Left cardiac atrium (tissue), 4 donors: ENCODE measurements at regions not wholly inside any gene's neighbourhood (a gene's known extent, or its start where the extent isn't known, plus 50 kb on each side); places are given as distances from the start of the nearest gene placed in this dataset.
"Not testable (repeated sequence)": the region's sequence is repeated elsewhere in the genome, so short reads cannot be mapped to it uniquely, and the experiment has no call there.

Experiments used
- ATAC-seq, 2 donors: fragments of 200-7000 bp; cut with Tn5 transposase; one replicate each; pipeline ENCODE4 v1.9.1; 2020; ENCODE audit warnings: mild to moderate bottlenecking in 2 of 2, moderate library complexity in 2 of 2
- DNase-seq: peaks from one replicate; pipeline ENCODE4 v3.0.0-alpha.2; 2020
- intact Hi-C, 2 donors: fragments of 100-400 bp; cut with DNase I; formaldehyde crosslinking; loops; one replicate each; pipeline versions ENCODE4 v1.14.1 to v1.15.1; 2022 to 2023
- donor health status: DM: no; HTN: yes; CAD: no.
- donor health status: DM: no; HTN: yes; CAD: no; lungs with severe emphysema.
- donor health status: DM: yes; HTN: yes; CAD: no.
- donor health status: Dilated cardiomyopathy.

DNA sequence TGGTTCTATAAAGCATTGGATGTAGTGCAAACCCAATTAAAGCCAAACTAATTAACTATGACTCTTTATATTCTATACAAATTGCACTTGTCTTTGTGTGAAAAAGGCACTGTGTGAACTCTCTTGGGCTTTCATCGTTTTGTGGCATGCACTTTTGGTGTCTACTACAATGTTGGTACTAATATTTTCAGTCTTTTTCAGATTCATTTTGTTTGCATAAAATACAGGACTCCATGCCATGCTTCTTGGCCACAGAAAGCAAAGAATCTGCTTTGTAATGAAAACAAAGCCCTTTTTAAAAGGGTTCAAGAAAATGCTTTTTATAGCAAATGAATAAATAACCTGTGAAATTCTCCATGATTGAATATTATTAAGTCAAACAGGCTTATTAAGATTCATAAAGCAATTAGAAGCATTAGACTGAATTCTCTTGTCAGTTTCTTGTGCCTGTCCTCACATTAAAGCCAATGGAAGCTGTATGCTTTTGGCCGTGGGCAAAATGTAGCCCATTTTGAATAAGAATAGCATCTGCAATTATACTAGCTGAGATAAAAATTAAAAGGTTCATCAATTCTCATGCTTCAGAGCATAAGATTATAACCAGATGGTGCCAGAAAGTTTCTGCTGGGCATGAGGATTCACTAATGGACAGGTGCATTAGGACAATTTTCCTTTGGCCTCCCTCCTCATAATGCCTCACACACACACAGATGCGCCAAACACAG, 1665.2 kb downstream of the SUCLG1 start:
- DNase-seq (no peak), ATAC-seq (no peak)
- intact Hi-C loops, result no loop called here

DNA sequence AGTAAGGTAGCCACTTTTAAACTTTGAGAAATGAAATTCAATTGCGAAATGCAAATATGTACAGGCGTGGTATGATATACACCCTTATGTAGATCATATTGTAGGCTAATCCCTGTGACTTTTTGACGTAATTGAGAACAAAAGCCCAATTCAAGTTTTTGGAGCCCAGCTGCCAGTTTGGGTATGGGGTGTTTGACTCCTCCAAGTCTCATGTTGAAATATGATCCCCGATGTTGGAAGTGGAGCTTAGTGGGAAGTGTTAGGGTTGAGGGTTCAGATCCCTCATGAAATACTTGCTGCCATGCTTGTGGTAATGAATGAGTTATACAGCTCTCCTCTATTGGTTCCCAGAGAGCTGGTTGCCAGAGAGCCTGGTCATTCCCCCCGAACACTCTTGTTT, 1666.8 kb downstream of the SUCLG1 start:
- DNase-seq (no peak), ATAC-seq (no peak)
- intact Hi-C loops, result no loop called here

- DNase-seq, result no peak
- ATAC-seq, result no peak
- intact Hi-C loops, result no loop called here
These were observed 1668.7 kb downstream of the SUCLG1 start for GRCh38 chr2:82790206-82791021.

DNA sequence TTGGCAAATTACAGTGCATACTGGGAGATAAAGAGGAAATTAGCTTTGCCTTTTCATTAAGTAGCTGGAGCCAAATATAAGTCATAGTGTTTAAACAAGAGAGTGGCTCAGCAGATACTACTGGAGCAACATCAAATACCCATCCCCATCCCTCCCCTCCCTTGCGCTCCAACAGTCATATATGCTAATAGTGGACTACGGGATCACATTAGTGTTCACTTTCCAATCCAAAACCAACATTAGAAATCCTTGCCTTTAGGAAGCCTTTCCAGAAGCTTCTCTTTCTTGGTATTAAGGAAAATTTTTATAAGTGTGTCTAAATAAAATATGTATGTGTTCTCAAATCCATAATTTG, 1669.3 kb downstream of the SUCLG1 start:
- intact Hi-C loops, result no loop called here
- ATAC-seq, result no peak
- DNase-seq, result no peak

GRCh38 chr2:82781176-82781915, 1677.7 kb downstream of the SUCLG1 start:
- ATAC-seq (no peak), DNase-seq (no peak)
- intact Hi-C loops, result no loop called here

- intact Hi-C loops, result no loop called here
- DNase-seq, result no peak
- ATAC-seq, result no peak
These were observed 1679.0 kb downstream of the SUCLG1 start for GRCh38 chr2:82780050-82780449.

- no peak for DNase-seq
- intact Hi-C loops, result no loop called here
- no peak for ATAC-seq
These were observed 1706.7 kb downstream of the SUCLG1 start for GRCh38 chr2:82752396-82752795.

GRCh38 chr2:82748653-82749052, 1710.4 kb downstream of the SUCLG1 start:
- ATAC-seq (no peak), DNase-seq (no peak)
- intact Hi-C loops, result no loop called here

GRCh38 chr2:82740527-82740926, 1718.6 kb downstream of the SUCLG1 start:
- DNase-seq, result no peak
- ATAC-seq, result no peak
- intact Hi-C loops, result no loop called here

GRCh38 chr2:82737965-82738364, 1721.1 kb downstream of the SUCLG1 start:
- DNase-seq, ATAC-seq: not testable (repeated sequence)

DNA sequence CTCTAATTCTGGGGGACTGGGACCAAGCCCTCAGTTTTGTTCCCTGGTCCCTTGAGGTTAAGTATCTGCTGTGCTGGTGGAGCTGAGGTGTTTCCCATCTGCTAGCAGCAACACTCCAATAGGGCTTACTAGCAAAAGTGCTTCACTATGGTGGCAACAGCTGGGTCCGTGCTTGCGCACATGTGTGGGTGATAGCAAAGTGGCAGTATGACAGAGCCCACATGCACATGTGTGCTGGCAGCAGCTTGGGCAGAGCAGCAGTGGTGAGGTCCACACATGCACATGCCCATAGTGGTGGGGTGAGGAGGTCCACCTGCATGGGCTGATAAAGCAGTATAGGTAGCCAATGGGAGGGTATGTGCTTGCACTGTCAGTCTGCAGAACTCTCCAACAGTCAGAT, 1723.7 kb downstream of the SUCLG1 start:
- intact Hi-C loops, result no loop called here
- ATAC-seq (no peak), DNase-seq (no peak)

More at GRCh38 chr2:82737965-82738364, 1721.1 kb downstream of the SUCLG1 start:
- intact Hi-C loops, result not testable (repeated sequence)

- ATAC-seq (no peak), DNase-seq (no peak)
- intact Hi-C loops, result no loop called here
These were observed 1727.3 kb downstream of the SUCLG1 start for GRCh38 chr2:82731824-82732223.

GRCh38 chr2:82730811-82731210, 1728.3 kb downstream of the SUCLG1 start:
- intact Hi-C loops, result no loop called here
- DNase-seq, result no peak
- no peak for ATAC-seq

DNA sequence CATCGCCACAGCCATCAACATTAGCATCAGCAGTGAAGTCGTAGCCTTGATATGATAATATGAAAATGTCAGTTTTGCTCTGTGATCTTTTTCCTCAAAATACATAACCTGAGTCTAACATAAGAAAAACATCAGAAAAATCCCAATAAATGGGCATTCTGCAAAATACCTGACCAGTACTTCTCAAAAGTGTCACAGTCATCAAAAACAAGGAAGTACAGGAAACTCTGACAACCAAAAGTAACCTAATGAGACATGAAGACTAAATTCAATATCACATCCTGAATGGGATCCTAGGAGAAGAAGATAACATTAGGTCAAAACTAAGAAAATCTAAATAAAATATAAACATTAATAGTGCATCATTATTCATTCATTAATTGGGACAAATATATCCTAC, 1731.0 kb downstream of the SUCLG1 start:
- DNase-seq, result no peak
- ATAC-seq, result no peak
- intact Hi-C loops, result no loop called here

- ATAC-seq, result no peak
- no peak for DNase-seq
- intact Hi-C loops, result no loop called here
These were observed 1750.4 kb downstream of the SUCLG1 start for GRCh38 chr2:82708681-82709080.

DNA sequence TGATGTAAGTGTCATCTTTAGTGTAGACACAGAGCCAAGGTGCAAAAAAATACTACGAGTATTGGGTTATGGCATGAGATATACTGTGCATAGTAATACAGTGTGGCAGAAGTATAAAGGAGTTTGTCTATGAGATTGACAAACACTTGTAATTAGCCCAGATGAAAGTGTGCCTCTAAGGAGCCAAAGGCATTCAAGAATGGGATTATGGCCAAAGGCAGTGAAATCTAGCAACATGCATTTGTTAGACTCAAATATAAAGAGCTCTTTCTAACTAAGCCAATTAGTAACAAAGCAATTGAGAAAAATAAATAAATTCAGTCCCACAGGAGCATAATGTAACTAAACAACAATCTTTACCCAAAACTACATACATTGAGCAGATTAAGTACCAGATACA, 1761.8 kb downstream of the SUCLG1 start:
- no peak for ATAC-seq
- intact Hi-C loops, result no loop called here
- DNase-seq, result no peak

- intact Hi-C loops, result no loop called here
- ATAC-seq, result no peak
- no peak for DNase-seq
These were observed 1764.6 kb downstream of the SUCLG1 start for GRCh38 chr2:82694431-82694830.

GRCh38 chr2:82690757-82691411, 1768.2 kb downstream of the SUCLG1 start:
- ATAC-seq (no peak), DNase-seq (no peak)
- intact Hi-C loops, result no loop called here

GRCh38 chr2:82675186-82675585, 1783.9 kb downstream of the SUCLG1 start:
- intact Hi-C loops, result no loop called here
- DNase-seq (no peak), ATAC-seq (no peak)

- no peak for ATAC-seq
- intact Hi-C loops, result no loop called here
- no peak for DNase-seq
These were observed 1784.4 kb downstream of the SUCLG1 start for GRCh38 chr2:82674652-82675051.
